Endodermal cell (in vitro differentiated cells): ENCODE measurements at regions not wholly inside any gene's neighbourhood (a gene's known extent, or its start where the extent isn't known, plus 50 kb on each side); places are given as distances from the start of the nearest gene placed in this dataset.

Source experiments
- DNase-seq: peaks from one replicate; pipeline ENCODE4 v3.0.0-alpha.2; 2017
- H3K27ac ChIP-seq: 2 replicates; pipeline ENCODE4 v1.5.1; 2013; ENCODE audit warnings: mild to moderate bottlenecking, low read depth, low read length, moderate library complexity
- H3K27me3 ChIP-seq: 2 replicates; pipeline ENCODE4 v1.6.1; 2013; ENCODE audit warnings: mild to moderate bottlenecking, low read length, moderate library complexity; ENCODE audit not compliant: insufficient read depth, control insufficient read depth, poor library complexity, severe bottlenecking
- H3K36me3 ChIP-seq: 2 replicates; pipeline ENCODE4 v1.7.0; 2013; ENCODE audit warnings: mild to moderate bottlenecking, low read length, moderate library complexity; ENCODE audit not compliant: control insufficient read depth, insufficient read depth
- H3K4me1 ChIP-seq: one replicate; pipeline ENCODE4 v1.7.0; 2013; ENCODE audit warnings: low read length; ENCODE audit not compliant: control insufficient read depth, insufficient read depth
- H3K4me3 ChIP-seq: 2 replicates; pipeline ENCODE4 v1.5.1; 2013; ENCODE audit warnings: mild to moderate bottlenecking, low read length, moderate library complexity
- H3K9ac ChIP-seq: 2 replicates; pipeline ENCODE4 v1.6.1; 2013; ENCODE audit warnings: mild to moderate bottlenecking, low read length, moderate library complexity; ENCODE audit not compliant: poor library complexity, severe bottlenecking; ENCODE audit errors: extremely low read depth
- H3K9me3 ChIP-seq: 2 replicates; pipeline ENCODE4 v1.6.1; 2013; ENCODE audit warnings: mild to moderate bottlenecking, low read length, moderate library complexity; ENCODE audit not compliant: control insufficient read depth
- H3K27ac Mint-ChIP-seq: 2 replicates; pipeline ENCODE4 v1.8.0; 2020; ENCODE audit warnings: mixed read lengths
- H3K27me3 Mint-ChIP-seq: 2 replicates; pipeline ENCODE4 v1.8.0; 2021; ENCODE audit warnings: mild to moderate bottlenecking, mixed read lengths; ENCODE audit not compliant: insufficient read depth
- H3K36me3 Mint-ChIP-seq: 2 replicates; pipeline ENCODE4 v1.8.0; 2020; ENCODE audit warnings: low read depth, mixed read lengths
- H3K4me1 Mint-ChIP-seq: 2 replicates; pipeline ENCODE4 v1.8.0; 2020; ENCODE audit warnings: mixed read lengths
- H3K4me3 Mint-ChIP-seq: 2 replicates; pipeline ENCODE4 v1.8.0; 2020; ENCODE audit warnings: mild to moderate bottlenecking, moderate library complexity, mixed read lengths
- H3K9me3 Mint-ChIP-seq: 2 replicates; pipeline ENCODE4 v1.8.0; 2020; ENCODE audit warnings: mild to moderate bottlenecking, mixed read lengths
- CTCF ChIP-seq: fragments of 200-600 bp; sonication (generic); conservative IDR thresholded peaks from 2 replicates; pipeline ENCODE4 v1.5.0; 2021; ENCODE audit warnings: antibody characterized with exemption, mild to moderate bottlenecking
- WGBS, 2 experiments: methylation state at CpG; one replicate each; pipeline versions ENCODE4 v1.1.5 to v1.1.7; 2013; ENCODE audit warnings: missing lambda C conversion rate in 2 of 2, mixed read lengths in 1 of 2; ENCODE audit not compliant: insufficient coverage in 1 of 2, insufficient read length in 1 of 2; 5-methylcytosine and 5-hydroxymethylcytosine counted together

GRCh38 chr1:190717055-190717454 is 239.4 kb upstream of the BRINP3 start:
- no peak overlapping the region for H3K27ac Mint-ChIP-seq
- H3K36me3 ChIP-seq: no peaks in the 10 kb centered on the region
- no peak overlapping the region for H3K9ac ChIP-seq
- no peak for DNase-seq
- H3K27me3 Mint-ChIP-seq: no peaks in the 10 kb centered on the region
- TF ChIP-seq CTCF: no peak
- H3K4me1 Mint-ChIP-seq: no peaks in the 10 kb centered on the region
- H3K9me3 Mint-ChIP-seq: no peaks in the 10 kb centered on the region
- no peaks in the 10 kb centered on the region for H3K36me3 Mint-ChIP-seq
- no peaks in the 10 kb centered on the region for H3K4me1 ChIP-seq
- no peak overlapping the region for H3K4me3 ChIP-seq
- no peaks in the 10 kb centered on the region for H3K27me3 ChIP-seq
- H3K9me3 ChIP-seq: no peaks in the 10 kb centered on the region
- no peak overlapping the region for H3K27ac ChIP-seq
- no CpG with 5 or more reads among the region's 1 CpG for WGBS, 2 experiments
- H3K4me3 Mint-ChIP-seq: no peak overlapping the region

- Histone ChIP-seq H3K4me1 (no peaks in the 10 kb centered on the region), H3K27ac (no peak overlapping the region), H3K36me3 (no peaks in the 10 kb centered on the region), H3K9ac (no peak overlapping the region), H3K9me3 (no peaks in the 10 kb centered on the region), H3K27me3 (no peaks in the 10 kb centered on the region), H3K4me3 (no peak overlapping the region)
- no peak overlapping the region for H3K4me3 Mint-ChIP-seq
- no peaks in the 10 kb centered on the region for H3K27me3 Mint-ChIP-seq
- no peak overlapping the region for H3K27ac Mint-ChIP-seq
- no peak for DNase-seq
- H3K9me3 Mint-ChIP-seq: no peaks in the 10 kb centered on the region
- 87 to 88% methylated on average over 7 of the region's 7 CpGs for WGBS, 2 experiments
- TF ChIP-seq CTCF: no peak
- H3K4me1 Mint-ChIP-seq: no peaks in the 10 kb centered on the region
- H3K36me3 Mint-ChIP-seq: no peaks in the 10 kb centered on the region
These were observed 259.4 kb upstream of the BRINP3 start for GRCh38 chr1:190736971-190737590.

GRCh38 chr1:190738317-190738716 is 260.7 kb upstream of the BRINP3 start:
- Mint-ChIP-seq H3K9me3 (no peaks in the 10 kb centered on the region), H3K36me3 (no peaks in the 10 kb centered on the region), H3K4me3 (no peak overlapping the region), H3K4me1 (no peaks in the 10 kb centered on the region), H3K27me3 (no peaks in the 10 kb centered on the region), H3K27ac (no peak overlapping the region)
- no peak overlapping the region for H3K9ac ChIP-seq
- no peaks in the 10 kb centered on the region for H3K4me1 ChIP-seq
- H3K4me3 ChIP-seq: no peak overlapping the region
- no peaks in the 10 kb centered on the region for H3K36me3 ChIP-seq
- H3K27me3 ChIP-seq: no peaks in the 10 kb centered on the region
- WGBS, 2 experiments: 88 to 94% methylated on average over 2 to 3 of the region's 3 CpGs
- no peak for TF ChIP-seq CTCF
- H3K9me3 ChIP-seq: no peaks in the 10 kb centered on the region
- H3K27ac ChIP-seq: no peak overlapping the region
- no peak for DNase-seq
